ENCODE measurements at regions not wholly inside any gene's neighbourhood (a gene's known extent, or its start where the extent isn't known, plus 50 kb on each side); places are given as distances from the start of the nearest gene placed in this dataset.

- no peaks in the 10 kb centered on the region for H3K9me3 ChIP-seq (ENCODE audit: control extremely low read depth in 1 of 3, control insufficient read depth in 2 of 3, insufficient read depth in 1 of 3, low read length in 2 of 3)
- H3K27ac ChIP-seq (ENCODE audit: low read length in 2 of 2), result no peak overlapping the region
- DNase-seq (no peak), ATAC-seq (ENCODE audit: low read depth) (no peak)
- WGBS (ENCODE audit: insufficient coverage), result 81% methylated on average over 4 of the region's 8 CpGs
- no peak overlapping the region for H3K4me2 ChIP-seq (replicated peaks; ENCODE audit: low read depth, low read length, poor library complexity, severe bottlenecking)
- ChIA-PET POLR2A (no interaction called here), CTCF (no interaction called here)
- H3K4me1 ChIP-seq (ENCODE audit: control insufficient read depth in 2 of 2, insufficient read depth in 2 of 2, low read length in 2 of 2), result no peaks in the 10 kb centered on the region
- TF ChIP-seq EZH2 (IDR thresholded peaks at IDR 0.05; ENCODE audit: borderline replicate concordance, insufficient read depth, low read depth, low read length, poor library complexity, severe bottlenecking) (no peak), CTCF (IDR thresholded peaks at IDR 0.05) (no peak)
- H3K4me3 Mint-ChIP-seq, result no peak overlapping the region
- H3K9ac ChIP-seq (ENCODE audit: low read length), result no peak overlapping the region
- no peak overlapping the region for H3K4me3 ChIP-seq (ENCODE audit: control extremely low read depth in 1 of 5, extremely low read depth in 1 of 5, insufficient read depth in 1 of 5, low read depth in 2 of 5, low read length in 4 of 5)
- no peaks in the 10 kb centered on the region for H3K79me2 ChIP-seq (ENCODE audit: control insufficient read depth, insufficient read depth, low read length)
- intact Hi-C loops (cut with micrococcal nuclease), result no loop called here
- no peaks in the 10 kb centered on the region for H4K20me1 ChIP-seq (ENCODE audit: control insufficient read depth, insufficient read depth, low read length, poor library complexity, severe bottlenecking)
- no peaks in the 10 kb centered on the region for H3K27me3 ChIP-seq (replicated peaks in 1 of 4; ENCODE audit: control extremely low read depth in 1 of 4, control insufficient read depth in 3 of 4, insufficient read depth in 4 of 4, low read length in 3 of 4)
- H3K36me3 ChIP-seq (replicated peaks in 1 of 2; ENCODE audit: control extremely low read depth in 1 of 2, control insufficient read depth in 1 of 2, extremely low read depth in 1 of 2, insufficient read depth in 2 of 2, low read length in 1 of 2), result no peaks in the 10 kb centered on the region
- no peak overlapping the region for H2AFZ ChIP-seq (ENCODE audit: insufficient read depth, low read depth, low read length, poor library complexity, severe bottlenecking)
- H3K27ac Mint-ChIP-seq, result no peak overlapping the region
- H3K9me3 Mint-ChIP-seq (ENCODE audit: insufficient read depth), result no peaks in the 10 kb centered on the region
- H3K4me1 Mint-ChIP-seq, result no peaks in the 10 kb centered on the region
- H3K27me3 Mint-ChIP-seq, result no peaks in the 10 kb centered on the region
Measured at GRCh38 chr5:87169300-87169991, 98.2 kb upstream of the RASA1 start.

- ChIA-PET POLR2A (no interaction called here), CTCF (no interaction called here)
- ATAC-seq (ENCODE audit: low read depth) (no peak), DNase-seq (no peak)
- Mint-ChIP-seq H3K9me3 (ENCODE audit: insufficient read depth) (no peaks in the 10 kb centered on the region), H3K4me3 (no peak overlapping the region), H3K27me3 (no peaks in the 10 kb centered on the region), H3K27ac (no peak overlapping the region), H3K4me1 (no peaks in the 10 kb centered on the region)
- Histone ChIP-seq H3K27me3 (replicated peaks in 1 of 4; ENCODE audit: control extremely low read depth in 1 of 4, control insufficient read depth in 3 of 4, insufficient read depth in 4 of 4, low read length in 3 of 4) (no peaks in the 10 kb centered on the region), H3K36me3 (replicated peaks in 1 of 2; ENCODE audit: control extremely low read depth in 1 of 2, control insufficient read depth in 1 of 2, extremely low read depth in 1 of 2, insufficient read depth in 2 of 2, low read length in 1 of 2) (no peaks in the 10 kb centered on the region), H3K4me2 (replicated peaks; ENCODE audit: low read depth, low read length, poor library complexity, severe bottlenecking) (no peak overlapping the region), H3K9me3 (ENCODE audit: control extremely low read depth in 1 of 3, control insufficient read depth in 2 of 3, insufficient read depth in 1 of 3, low read length in 2 of 3) (peaks cover 0 to under 1% (median 0%) of the 10 kb centered on the region in 3 donors), H3K9ac (ENCODE audit: low read length) (no peak overlapping the region), H3K79me2 (ENCODE audit: control insufficient read depth, insufficient read depth, low read length) (no peaks in the 10 kb centered on the region), H3K4me3 (ENCODE audit: control extremely low read depth in 1 of 5, extremely low read depth in 1 of 5, insufficient read depth in 1 of 5, low read depth in 2 of 5, low read length in 4 of 5) (no peak overlapping the region), H3K27ac (ENCODE audit: low read length in 2 of 2) (no peak overlapping the region), H3K4me1 (ENCODE audit: control insufficient read depth in 2 of 2, insufficient read depth in 2 of 2, low read length in 2 of 2) (no peaks in the 10 kb centered on the region), H2AFZ (ENCODE audit: insufficient read depth, low read depth, low read length, poor library complexity, severe bottlenecking) (no peak overlapping the region), H4K20me1 (ENCODE audit: control insufficient read depth, insufficient read depth, low read length, poor library complexity, severe bottlenecking) (no peaks in the 10 kb centered on the region)
- intact Hi-C loops (cut with micrococcal nuclease), result no loop called here
- WGBS (ENCODE audit: insufficient coverage), result 100% methylated on average over 1 of the region's 3 CpGs
- TF ChIP-seq CTCF (IDR thresholded peaks at IDR 0.05) (no peak), EZH2 (IDR thresholded peaks at IDR 0.05; ENCODE audit: borderline replicate concordance, insufficient read depth, low read depth, low read length, poor library complexity, severe bottlenecking) (no peak)
Measured at GRCh38 chr5:87170799-87171198, 96.9 kb upstream of the RASA1 start.

Measured in B cell (primary cell).